Uterus (tissue), 3 donors: ENCODE measurements at regions not wholly inside any gene's neighbourhood (a gene's known extent, or its start where the extent isn't known, plus 50 kb on each side); places are given as distances from the start of the nearest gene placed in this dataset.

Experiments
- DNase-seq, 2 donors: peaks; one replicate each; pipeline ENCODE4 v3.0.0-alpha.2; 2019 to 2020
- H3K27ac ChIP-seq, 2 donors: fragments of 200-600 bp; sonication (generic); 1 replicate in 1 of 2; 2 replicates in 1 of 2; pipeline ENCODE4 v1.5.1; 2016 to 2018
- H3K27me3 ChIP-seq, 2 donors: fragments of 200-600 bp; sonication (generic); one replicate each; pipeline ENCODE4 v1.5.1; 2018 to 2019; ENCODE audit warnings: control low read depth in 1 of 2
- H3K36me3 ChIP-seq, 2 donors: fragments of 200-600 bp; sonication (generic); one replicate each; pipeline ENCODE4 v1.5.1; 2019; ENCODE audit warnings: control low read depth in 1 of 2
- H3K4me1 ChIP-seq, 2 donors: fragments of 200-600 bp; sonication (generic); one replicate each; pipeline ENCODE4 v1.5.1; 2018 to 2019; ENCODE audit warnings: control low read depth in 1 of 2
- H3K4me3 ChIP-seq, 2 donors: fragments of 200-600 bp; sonication (generic); 1 replicate in 1 of 2; 2 replicates in 1 of 2; pipeline ENCODE4 v1.5.1; 2018 to 2019; ENCODE audit warnings: mild to moderate bottlenecking in 1 of 2
- H3K9me3 ChIP-seq, 2 donors: fragments of 200-600 bp; sonication (generic); one replicate each; pipeline ENCODE4 v1.5.1; 2019; ENCODE audit warnings: control low read depth in 1 of 2
- POLR2A ChIP-seq, 2 donors: fragments of 450-650 bp; IDR thresholded peaks; one replicate each; pipeline ENCODE4 v1.6.1; 2016; ENCODE audit warnings: antibody characterized with exemption in 2 of 2, mild to moderate bottlenecking in 1 of 2, moderate library complexity in 1 of 2
- intact Hi-C: fragments of 100-400 bp; cut with DNase I; formaldehyde crosslinking; loops from one replicate; pipeline ENCODE4 v1.15.1; 2023; ENCODE audit warnings: low total_unique reads
- TF ChIP-seq, protein P1 (sequence below), 4 experiments: fragments of 200-600 bp in 2 of 4; fragments of 450-650 bp in 2 of 4; sonication (generic) in 2 of 4; IDR thresholded peaks; one replicate each; pipeline ENCODE4 v1.5.1; 2016 to 2019; ENCODE audit warnings: antibody characterized with exemption in 4 of 4, mild to moderate bottlenecking in 2 of 4, moderate library complexity in 1 of 4
- donor health status: DM: yes; HTN: yes; CAD: no.

DNA sequence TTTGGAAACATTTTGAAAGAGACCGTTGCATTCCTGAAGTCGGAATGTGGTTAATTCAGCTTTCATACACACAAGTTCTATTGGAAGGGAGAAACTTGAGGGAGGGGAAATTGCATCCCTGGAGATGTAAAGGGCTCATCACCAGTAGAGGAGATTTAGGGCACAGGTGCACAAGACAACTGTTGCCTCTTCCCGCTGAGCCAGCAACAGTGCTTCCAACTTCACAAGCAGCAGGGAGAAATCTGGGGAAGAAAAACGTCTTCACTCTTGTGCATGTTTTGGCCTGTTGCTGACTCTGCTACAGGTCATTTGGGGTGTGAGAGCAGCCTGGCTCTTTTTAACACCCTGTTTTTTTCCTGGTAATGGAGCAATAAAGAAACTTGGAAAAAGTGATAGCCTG, 277.9 kb downstream of the GAS1 start:
- no peaks in the 10 kb centered on the region for H3K9me3 ChIP-seq
- H3K27me3 ChIP-seq, result no peaks in the 10 kb centered on the region
- TF ChIP-seq, protein P1, sequence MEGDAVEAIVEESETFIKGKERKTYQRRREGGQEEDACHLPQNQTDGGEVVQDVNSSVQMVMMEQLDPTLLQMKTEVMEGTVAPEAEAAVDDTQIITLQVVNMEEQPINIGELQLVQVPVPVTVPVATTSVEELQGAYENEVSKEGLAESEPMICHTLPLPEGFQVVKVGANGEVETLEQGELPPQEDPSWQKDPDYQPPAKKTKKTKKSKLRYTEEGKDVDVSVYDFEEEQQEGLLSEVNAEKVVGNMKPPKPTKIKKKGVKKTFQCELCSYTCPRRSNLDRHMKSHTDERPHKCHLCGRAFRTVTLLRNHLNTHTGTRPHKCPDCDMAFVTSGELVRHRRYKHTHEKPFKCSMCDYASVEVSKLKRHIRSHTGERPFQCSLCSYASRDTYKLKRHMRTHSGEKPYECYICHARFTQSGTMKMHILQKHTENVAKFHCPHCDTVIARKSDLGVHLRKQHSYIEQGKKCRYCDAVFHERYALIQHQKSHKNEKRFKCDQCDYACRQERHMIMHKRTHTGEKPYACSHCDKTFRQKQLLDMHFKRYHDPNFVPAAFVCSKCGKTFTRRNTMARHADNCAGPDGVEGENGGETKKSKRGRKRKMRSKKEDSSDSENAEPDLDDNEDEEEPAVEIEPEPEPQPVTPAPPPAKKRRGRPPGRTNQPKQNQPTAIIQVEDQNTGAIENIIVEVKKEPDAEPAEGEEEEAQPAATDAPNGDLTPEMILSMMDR (IDR thresholded peaks at IDR 0.05), result no peak
- TF ChIP-seq POLR2A (IDR thresholded peaks at IDR 0.05), result no peak
- intact Hi-C loops, result no loop called here
- no peaks in the 10 kb centered on the region for H3K4me1 ChIP-seq
- H3K36me3 ChIP-seq, result no peaks in the 10 kb centered on the region
- H3K4me3 ChIP-seq, result no peak overlapping the region
- H3K27ac ChIP-seq, result no peak overlapping the region
- no peak for DNase-seq

DNA sequence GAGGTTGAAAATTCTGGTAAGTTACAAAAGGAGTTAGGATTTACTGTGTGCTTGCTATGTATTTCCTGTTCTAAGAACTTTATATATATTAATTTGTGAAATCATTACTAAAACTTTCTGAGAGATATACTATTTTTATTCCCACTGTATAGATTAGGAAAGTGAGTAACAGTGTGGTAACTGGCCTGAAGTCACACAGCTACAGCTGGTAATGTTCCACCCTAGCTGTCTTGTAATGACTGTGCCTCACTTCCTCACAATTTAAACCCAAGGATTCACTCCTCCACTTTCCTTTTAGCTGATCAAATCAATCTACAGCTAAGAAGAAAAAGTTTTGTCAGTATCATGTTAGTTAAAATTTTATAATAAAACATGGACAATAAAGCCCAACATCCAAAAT, 278.8 kb downstream of the GAS1 start:
- H3K36me3 ChIP-seq, result no peaks in the 10 kb centered on the region
- H3K27me3 ChIP-seq, result no peaks in the 10 kb centered on the region
- no peak overlapping the region for H3K27ac ChIP-seq
- intact Hi-C loops, result no loop called here
- TF ChIP-seq, protein P1 (IDR thresholded peaks at IDR 0.05), result no peak
- no peak for TF ChIP-seq POLR2A (IDR thresholded peaks at IDR 0.05)
- H3K4me3 ChIP-seq, result no peak overlapping the region
- H3K4me1 ChIP-seq, result no peaks in the 10 kb centered on the region
- no peaks in the 10 kb centered on the region for H3K9me3 ChIP-seq
- no peak for DNase-seq

DNA sequence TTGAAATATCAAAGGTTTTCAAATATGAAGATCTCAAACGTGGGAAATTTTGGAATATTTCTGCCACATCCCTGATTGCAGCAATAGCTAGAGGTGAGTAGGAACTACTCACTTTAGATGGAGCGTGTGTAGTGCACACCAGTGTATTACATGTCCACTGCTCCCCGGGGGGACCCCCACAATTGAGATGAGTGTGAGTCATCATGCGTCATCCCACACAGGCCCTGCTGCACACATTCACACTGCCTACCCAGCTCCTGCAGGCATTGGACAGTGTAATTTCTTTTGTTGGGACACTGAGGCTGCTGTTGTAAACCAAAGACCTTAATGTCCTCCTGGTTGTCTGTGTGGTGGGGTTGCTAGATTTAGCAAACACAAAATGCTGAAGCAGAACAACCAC, 280.0 kb downstream of the GAS1 start:
- Histone ChIP-seq H3K4me1 (no peaks in the 10 kb centered on the region), H3K36me3 (no peaks in the 10 kb centered on the region), H3K9me3 (no peaks in the 10 kb centered on the region), H3K4me3 (no peak overlapping the region), H3K27ac (no peak overlapping the region), H3K27me3 (no peaks in the 10 kb centered on the region)
- intact Hi-C loops, result no loop called here
- DNase-seq, result no peak
- TF ChIP-seq, protein P1 (IDR thresholded peaks at IDR 0.05), result no peak
- TF ChIP-seq POLR2A (IDR thresholded peaks at IDR 0.05), result no peak

DNA sequence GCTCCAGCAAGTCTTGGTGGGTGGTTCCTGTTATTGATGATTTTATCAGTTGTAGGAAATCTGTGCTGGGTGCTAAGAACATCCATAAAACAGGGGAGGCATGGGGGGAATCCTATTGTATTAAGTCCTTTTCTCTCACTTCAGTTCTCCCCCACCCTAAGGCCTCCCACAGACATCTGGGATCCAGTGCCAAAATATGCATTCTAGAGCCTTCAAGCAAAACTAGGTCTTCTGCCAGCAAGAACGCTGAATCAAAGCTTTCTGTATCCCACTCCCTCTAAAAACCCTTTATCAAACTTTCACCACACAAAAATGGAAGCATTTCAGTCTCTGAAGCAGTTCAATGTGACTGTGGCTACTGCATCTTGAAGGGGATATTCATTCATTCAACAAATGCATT, 281.9 kb downstream of the GAS1 start:
- TF ChIP-seq, protein P1 (IDR thresholded peaks at IDR 0.05), result no peak
- no peak for TF ChIP-seq POLR2A (IDR thresholded peaks at IDR 0.05)
- Histone ChIP-seq H3K4me1 (no peaks in the 10 kb centered on the region), H3K4me3 (no peak overlapping the region), H3K9me3 (no peaks in the 10 kb centered on the region), H3K27me3 (no peaks in the 10 kb centered on the region), H3K36me3 (no peaks in the 10 kb centered on the region), H3K27ac (no peak overlapping the region)
- no peak for DNase-seq
- intact Hi-C loops, result no loop called here

DNA sequence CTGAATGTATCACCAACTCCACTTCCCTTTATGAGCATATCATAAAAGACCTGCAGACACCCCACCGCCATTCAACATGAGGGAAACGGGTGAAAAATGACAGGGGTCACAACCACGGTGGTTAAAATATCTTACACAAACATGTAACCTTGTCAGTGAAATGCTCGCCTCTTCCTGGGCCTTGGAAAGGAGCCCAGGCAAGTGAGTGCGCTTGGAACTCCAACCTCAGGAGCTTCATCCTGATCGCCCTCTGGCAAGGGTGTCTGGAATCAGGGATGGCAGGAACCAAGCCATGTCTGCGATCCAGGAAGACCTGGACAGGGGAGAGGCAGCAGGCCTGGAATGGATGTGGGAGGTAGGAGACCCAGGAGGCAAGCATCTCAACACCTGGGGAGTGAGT, 282.7 kb downstream of the GAS1 start:
- no peak overlapping the region for H3K4me3 ChIP-seq
- H3K36me3 ChIP-seq, result no peaks in the 10 kb centered on the region
- no peaks in the 10 kb centered on the region for H3K27me3 ChIP-seq
- TF ChIP-seq, protein P1 (IDR thresholded peaks at IDR 0.05), result no peak
- TF ChIP-seq POLR2A (IDR thresholded peaks at IDR 0.05), result no peak
- no peaks in the 10 kb centered on the region for H3K9me3 ChIP-seq
- DNase-seq, result no peak
- intact Hi-C loops, result no loop called here
- no peaks in the 10 kb centered on the region for H3K4me1 ChIP-seq
- H3K27ac ChIP-seq, result no peak overlapping the region
